ENCODE measurements at regions not wholly inside any gene's neighbourhood (a gene's known extent, or its start where the extent isn't known, plus 50 kb on each side); places are given as distances from the start of the nearest gene placed in this dataset.

DNA sequence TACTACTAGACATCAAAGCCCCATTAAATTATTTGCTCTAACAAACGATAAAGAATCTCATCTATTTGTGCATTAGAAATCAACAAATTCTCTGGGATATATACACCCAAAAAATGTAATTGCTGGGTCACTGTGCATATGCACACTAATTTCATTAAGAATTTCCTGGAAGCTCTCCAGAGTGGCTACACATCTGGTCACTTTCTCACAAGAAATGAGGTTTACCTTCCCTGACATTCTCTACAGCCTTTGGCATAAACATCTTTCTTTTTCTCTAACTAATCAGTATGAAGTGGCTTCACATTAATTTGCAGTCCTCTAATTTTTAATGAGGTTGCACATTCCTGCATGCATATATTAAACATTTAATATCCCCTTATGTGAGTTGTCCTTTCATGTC lies 150.8 kb upstream of the ANO5 start:
- TF ChIP-seq CTCF (IDR thresholded peaks at IDR 0.05; ENCODE audit: control insufficient read depth, insufficient read depth, low read depth, low read length, missing control alignments): no peak
- H3K4me3 ChIP-seq (ENCODE audit: control insufficient read depth, low read depth, low read length): no peak overlapping the region
- DNase-seq (ENCODE audit: low read depth): no peak

GRCh38 chr11:22044126-22044525 lies 148.8 kb upstream of the ANO5 start:
- TF ChIP-seq CTCF (IDR thresholded peaks at IDR 0.05; ENCODE audit: control insufficient read depth, insufficient read depth, low read depth, low read length, missing control alignments): no peak
- no peak overlapping the region for H3K4me3 ChIP-seq (ENCODE audit: control insufficient read depth, low read depth, low read length)
- no peak for DNase-seq (ENCODE audit: low read depth)

- no peak for TF ChIP-seq CTCF (IDR thresholded peaks at IDR 0.05; ENCODE audit: control insufficient read depth, insufficient read depth, low read depth, low read length, missing control alignments)
- no peak for DNase-seq (ENCODE audit: low read depth)
These were observed 143.6 kb upstream of the ANO5 start for GRCh38 chr11:22049276-22049675.

DNA sequence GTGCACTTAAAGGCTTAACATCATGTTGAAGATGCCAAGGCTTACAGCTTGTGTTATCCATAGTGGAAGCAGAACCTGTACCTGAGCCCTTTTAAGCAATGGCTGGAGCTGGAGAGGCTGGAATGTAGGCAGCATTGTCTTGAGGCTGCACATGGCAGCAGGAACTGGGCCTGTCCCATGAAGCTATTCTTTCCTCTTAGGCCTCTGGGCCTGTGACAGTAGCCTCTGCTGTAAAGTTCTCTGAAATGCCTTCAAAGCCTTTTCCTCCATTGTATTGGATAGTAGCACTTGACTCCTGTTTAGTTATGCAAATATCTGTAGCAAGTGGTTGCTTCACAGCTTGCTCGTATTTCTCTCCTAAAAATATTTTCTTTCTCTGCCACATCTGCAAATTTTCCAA lies 127.4 kb upstream of the ANO5 start:
- no peak for DNase-seq (ENCODE audit: low read depth)
- TF ChIP-seq CTCF (IDR thresholded peaks at IDR 0.05; ENCODE audit: control insufficient read depth, insufficient read depth, low read depth, low read length, missing control alignments): no peak
- no peak overlapping the region for H3K4me3 ChIP-seq (ENCODE audit: control insufficient read depth, low read depth, low read length)

More at GRCh38 chr11:22049276-22049675, 143.6 kb upstream of the ANO5 start:
- no peak overlapping the region for H3K4me3 ChIP-seq (ENCODE audit: control insufficient read depth, low read depth, low read length)

DNA sequence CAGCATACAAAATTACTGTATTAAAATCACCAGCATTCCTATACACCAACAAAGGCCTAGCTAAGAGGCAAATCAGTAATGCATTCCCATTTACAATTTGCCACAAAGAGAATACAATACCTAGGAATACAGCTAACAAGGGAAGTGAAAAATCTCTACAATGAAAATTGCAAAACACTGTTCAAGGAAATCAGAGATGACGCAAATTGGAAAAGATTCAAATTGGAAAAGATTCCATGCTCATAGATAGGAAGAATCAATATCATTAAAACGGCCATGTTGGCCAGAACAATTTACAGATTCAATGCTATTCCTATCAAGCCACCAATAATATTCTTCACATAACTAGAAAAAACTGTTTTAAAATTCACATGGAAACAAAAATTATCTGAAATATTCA lies 123.0 kb upstream of the ANO5 start:
- no peak for TF ChIP-seq CTCF (IDR thresholded peaks at IDR 0.05; ENCODE audit: control insufficient read depth, insufficient read depth, low read depth, low read length, missing control alignments)
- DNase-seq (ENCODE audit: low read depth): no peak
- H3K4me3 ChIP-seq (ENCODE audit: control insufficient read depth, low read depth, low read length): no peak overlapping the region

DNA sequence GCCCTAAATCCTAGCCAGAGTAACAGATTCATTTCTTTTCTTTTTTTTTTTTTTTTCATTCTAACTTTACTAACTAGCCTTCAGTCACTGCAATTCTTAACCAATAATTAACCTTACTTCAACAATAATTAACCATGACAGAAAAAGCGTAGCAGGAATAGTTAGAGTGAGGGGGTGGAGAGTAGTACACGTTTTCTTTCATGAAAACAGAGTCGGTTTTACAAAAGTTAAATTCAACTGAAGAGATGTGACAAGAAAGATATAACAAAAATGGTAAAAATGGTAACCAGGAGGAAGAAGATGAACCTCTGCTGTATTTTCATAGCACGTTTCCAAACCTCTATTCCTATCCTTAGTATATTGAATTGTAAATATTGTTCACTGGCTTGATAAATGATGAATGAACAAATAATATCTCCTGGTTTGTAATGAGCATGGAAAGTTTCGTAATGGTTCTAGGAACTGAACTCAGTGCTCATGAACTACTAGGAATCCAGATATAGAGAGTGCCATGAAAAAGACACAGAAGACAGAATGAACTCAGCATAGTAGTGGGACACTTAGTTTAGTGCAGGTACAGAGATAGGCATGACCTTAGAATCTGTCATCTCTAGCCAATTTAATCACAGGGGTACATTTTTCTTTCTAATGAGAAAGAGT lies 116.5 kb upstream of the ANO5 start:
- no peak overlapping the region for H3K4me3 ChIP-seq (ENCODE audit: control insufficient read depth, low read depth, low read length)
- TF ChIP-seq CTCF (IDR thresholded peaks at IDR 0.05; ENCODE audit: control insufficient read depth, insufficient read depth, low read depth, low read length, missing control alignments): no peak
- no peak for DNase-seq (ENCODE audit: low read depth)
